ENCODE measurements at regions not wholly inside any gene's neighbourhood (a gene's known extent, or its start where the extent isn't known, plus 50 kb on each side); places are given as distances from the start of the nearest gene placed in this dataset.

GRCh38 chr20:50405915-50406609, 104.1 kb upstream of the PTPN1 start:
- DNase-seq (ENCODE audit: low spot score), result no peak

- no peak for DNase-seq (ENCODE audit: low spot score)
Observed at GRCh38 chr20:50406610-50407136, 103.5 kb upstream of the PTPN1 start.

- DNase-seq (ENCODE audit: low spot score), result no peak
Observed at GRCh38 chr20:50408526-50409364, 101.4 kb upstream of the PTPN1 start.

- DNase-seq (ENCODE audit: low spot score), result no peak
Observed at GRCh38 chr20:50409495-50409894, 100.7 kb upstream of the PTPN1 start.

- DNase-seq (ENCODE audit: low spot score), result no peak
Observed at GRCh38 chr20:50410343-50410742, 99.8 kb upstream of the PTPN1 start.

- peak; percentile 41 for DNase-seq (ENCODE audit: low spot score)
Observed at GRCh38 chr20:50412069-50412468, 98.1 kb upstream of the PTPN1 start.

GRCh38 chr20:50412499-50412898, 97.7 kb upstream of the PTPN1 start:
- DNase-seq (ENCODE audit: low spot score), result no peak

GRCh38 chr20:50413088-50413500, 97.1 kb upstream of the PTPN1 start:
- no peak for DNase-seq (ENCODE audit: low spot score)

GRCh38 chr20:50415021-50415515, 95.1 kb upstream of the PTPN1 start:
- peak; percentile 30 for DNase-seq (ENCODE audit: low spot score)

GRCh38 chr20:50415516-50416268, 94.5 kb upstream of the PTPN1 start:
- DNase-seq (ENCODE audit: low spot score), result peak; percentile 84

GRCh38 chr20:50416269-50417022, 93.7 kb upstream of the PTPN1 start:
- no peak for DNase-seq (ENCODE audit: low spot score)

GRCh38 chr20:50417023-50417329, 93.2 kb upstream of the PTPN1 start:
- no peak for DNase-seq (ENCODE audit: low spot score)

- no peak for DNase-seq (ENCODE audit: low spot score)
Observed at GRCh38 chr20:50417484-50418235, 92.5 kb upstream of the PTPN1 start.

- DNase-seq (ENCODE audit: low spot score), result no peak
Observed at GRCh38 chr20:50418890-50419642, 91.1 kb upstream of the PTPN1 start.

- DNase-seq (ENCODE audit: low spot score), result no peak
Observed at GRCh38 chr20:50420380-50420779, 89.8 kb upstream of the PTPN1 start.

- no peak for DNase-seq (ENCODE audit: low spot score)
Observed at GRCh38 chr20:50421356-50422340, 88.5 kb upstream of the PTPN1 start.

GRCh38 chr20:50423758-50424157, 86.4 kb upstream of the PTPN1 start:
- DNase-seq (ENCODE audit: low spot score), result no peak

GRCh38 chr20:50425076-50425475, 85.1 kb upstream of the PTPN1 start:
- DNase-seq (ENCODE audit: low spot score), result no peak
